ENCODE measurements at regions not wholly inside any gene's neighbourhood (a gene's known extent, or its start where the extent isn't known, plus 50 kb on each side); places are given as distances from the start of the nearest gene placed in this dataset.
"Not testable (repeated sequence)": the region's sequence is repeated elsewhere in the genome, so short reads cannot be mapped to it uniquely, and the experiment has no call there.

DNA sequence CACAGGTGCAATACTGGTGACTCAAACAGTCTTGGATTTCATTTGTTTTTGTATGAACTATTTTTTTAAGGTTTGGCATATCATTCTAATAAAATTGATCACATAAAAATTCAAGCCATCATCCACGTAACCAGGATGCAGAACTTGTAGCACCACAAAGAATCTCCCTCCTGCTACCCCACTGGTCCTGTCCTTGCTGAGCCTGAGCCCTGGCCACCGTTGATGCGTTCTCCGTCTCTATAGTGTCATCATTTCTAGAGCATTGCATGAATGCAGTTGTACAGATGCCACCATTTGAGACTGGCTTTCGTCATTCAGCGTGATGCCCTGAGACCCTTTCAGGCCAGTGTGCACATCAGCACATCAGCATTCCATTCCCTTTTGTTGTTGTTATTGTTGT lies 273.5 kb downstream of the TCERG1L start:
- no peaks in the 10 kb centered on the region for H4K20me1 ChIP-seq (ENCODE audit: insufficient read depth, low read length)
- no peaks in the 10 kb centered on the region for H3K27me3 ChIP-seq (ENCODE audit: low read depth, low read length)
- no peak overlapping the region for H3K4me2 ChIP-seq (ENCODE audit: low read length)
- no peaks in the 10 kb centered on the region for H3K4me1 ChIP-seq (ENCODE audit: low read length)
- H3K9ac ChIP-seq (ENCODE audit: low read length) = no peak overlapping the region
- H2AFZ ChIP-seq (ENCODE audit: low read depth, low read length) = no peak overlapping the region
- H3K79me2 ChIP-seq (ENCODE audit: low read length) = no peaks in the 10 kb centered on the region
- no peaks in the 10 kb centered on the region for H3K36me3 ChIP-seq (replicated peaks; ENCODE audit: low read depth, low read length)
- no peak overlapping the region for H3K27ac ChIP-seq (ENCODE audit: low read length)
- TF ChIP-seq EZH2phosphoT487 (IDR thresholded peaks at IDR 0.05; ENCODE audit: low read depth) = no peak
- TF ChIP-seq, protein P1, sequence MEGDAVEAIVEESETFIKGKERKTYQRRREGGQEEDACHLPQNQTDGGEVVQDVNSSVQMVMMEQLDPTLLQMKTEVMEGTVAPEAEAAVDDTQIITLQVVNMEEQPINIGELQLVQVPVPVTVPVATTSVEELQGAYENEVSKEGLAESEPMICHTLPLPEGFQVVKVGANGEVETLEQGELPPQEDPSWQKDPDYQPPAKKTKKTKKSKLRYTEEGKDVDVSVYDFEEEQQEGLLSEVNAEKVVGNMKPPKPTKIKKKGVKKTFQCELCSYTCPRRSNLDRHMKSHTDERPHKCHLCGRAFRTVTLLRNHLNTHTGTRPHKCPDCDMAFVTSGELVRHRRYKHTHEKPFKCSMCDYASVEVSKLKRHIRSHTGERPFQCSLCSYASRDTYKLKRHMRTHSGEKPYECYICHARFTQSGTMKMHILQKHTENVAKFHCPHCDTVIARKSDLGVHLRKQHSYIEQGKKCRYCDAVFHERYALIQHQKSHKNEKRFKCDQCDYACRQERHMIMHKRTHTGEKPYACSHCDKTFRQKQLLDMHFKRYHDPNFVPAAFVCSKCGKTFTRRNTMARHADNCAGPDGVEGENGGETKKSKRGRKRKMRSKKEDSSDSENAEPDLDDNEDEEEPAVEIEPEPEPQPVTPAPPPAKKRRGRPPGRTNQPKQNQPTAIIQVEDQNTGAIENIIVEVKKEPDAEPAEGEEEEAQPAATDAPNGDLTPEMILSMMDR (IDR thresholded peaks at IDR 0.05; ENCODE audit: low read depth, low read length) = no peak
- H3K9me3 ChIP-seq (ENCODE audit: insufficient read depth, low read length) = no peaks in the 10 kb centered on the region
- no peak overlapping the region for H3K4me3 ChIP-seq (ENCODE audit: low read length)

DNA sequence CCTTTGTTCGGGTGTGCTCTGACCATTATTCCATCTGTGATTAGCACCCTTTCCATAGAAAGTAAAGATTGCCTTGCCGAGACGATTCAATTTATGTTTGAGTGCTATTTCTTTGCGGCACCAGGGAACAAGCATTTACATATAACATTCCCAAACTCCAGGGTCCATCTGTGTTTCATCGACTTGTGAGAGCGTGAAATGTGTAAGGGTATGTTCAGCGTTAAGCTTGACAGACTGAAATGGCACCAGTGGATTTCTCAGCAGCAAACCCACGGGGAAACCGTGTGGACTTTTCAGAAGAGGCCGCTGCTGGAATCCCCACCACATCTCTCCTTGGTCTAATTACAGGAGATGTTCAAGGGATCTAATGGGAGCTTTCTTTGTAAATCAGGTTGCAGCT lies 270.5 kb downstream of the TCERG1L start:
- H3K4me1 ChIP-seq (ENCODE audit: low read length) = no peaks in the 10 kb centered on the region
- no peak overlapping the region for H3K9ac ChIP-seq (ENCODE audit: low read length)
- no peak overlapping the region for H2AFZ ChIP-seq (ENCODE audit: low read depth, low read length)
- no peak for TF ChIP-seq EZH2phosphoT487 (IDR thresholded peaks at IDR 0.05; ENCODE audit: low read depth)
- TF ChIP-seq, protein P1 (IDR thresholded peaks at IDR 0.05; ENCODE audit: low read depth, low read length) = no peak
- no peaks in the 10 kb centered on the region for H3K27me3 ChIP-seq (ENCODE audit: low read depth, low read length)
- no peak overlapping the region for H3K27ac ChIP-seq (ENCODE audit: low read length)
- no peaks in the 10 kb centered on the region for H4K20me1 ChIP-seq (ENCODE audit: insufficient read depth, low read length)
- no peaks in the 10 kb centered on the region for H3K79me2 ChIP-seq (ENCODE audit: low read length)
- no peaks in the 10 kb centered on the region for H3K36me3 ChIP-seq (replicated peaks; ENCODE audit: low read depth, low read length)
- no peak overlapping the region for H3K4me2 ChIP-seq (ENCODE audit: low read length)
- no peaks in the 10 kb centered on the region for H3K9me3 ChIP-seq (ENCODE audit: insufficient read depth, low read length)
- H3K4me3 ChIP-seq (ENCODE audit: low read length) = no peak overlapping the region

DNA sequence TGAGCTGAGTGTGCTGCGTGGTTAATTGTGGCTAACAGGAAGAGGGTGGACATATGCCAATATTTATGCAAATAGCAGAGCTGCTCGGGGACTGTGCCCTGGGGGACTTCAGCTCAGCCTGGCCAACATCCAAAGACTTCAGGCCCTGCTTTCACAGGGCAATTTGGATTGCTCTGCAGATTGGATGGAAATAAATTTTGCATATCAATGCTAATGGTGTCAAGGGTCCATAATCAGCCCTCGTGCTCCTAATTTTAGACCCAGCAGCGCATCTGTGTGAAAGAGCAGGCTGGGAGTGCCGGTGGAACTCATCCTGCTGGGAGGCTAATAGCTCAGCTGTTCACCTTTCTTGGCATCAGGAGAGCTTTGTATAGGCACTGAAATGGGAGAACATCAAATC lies 270.1 kb downstream of the TCERG1L start:
- no peak overlapping the region for H3K4me2 ChIP-seq (ENCODE audit: low read length)
- no peak overlapping the region for H3K4me3 ChIP-seq (ENCODE audit: low read length)
- H3K79me2 ChIP-seq (ENCODE audit: low read length) = no peaks in the 10 kb centered on the region
- TF ChIP-seq, protein P1 (IDR thresholded peaks at IDR 0.05; ENCODE audit: low read depth, low read length) = no peak
- no peak for TF ChIP-seq EZH2phosphoT487 (IDR thresholded peaks at IDR 0.05; ENCODE audit: low read depth)
- H2AFZ ChIP-seq (ENCODE audit: low read depth, low read length) = no peak overlapping the region
- H3K9ac ChIP-seq (ENCODE audit: low read length) = no peak overlapping the region
- no peak overlapping the region for H3K27ac ChIP-seq (ENCODE audit: low read length)
- no peaks in the 10 kb centered on the region for H3K36me3 ChIP-seq (replicated peaks; ENCODE audit: low read depth, low read length)
- no peaks in the 10 kb centered on the region for H4K20me1 ChIP-seq (ENCODE audit: insufficient read depth, low read length)
- no peaks in the 10 kb centered on the region for H3K9me3 ChIP-seq (ENCODE audit: insufficient read depth, low read length)
- no peaks in the 10 kb centered on the region for H3K4me1 ChIP-seq (ENCODE audit: low read length)
- no peaks in the 10 kb centered on the region for H3K27me3 ChIP-seq (ENCODE audit: low read depth, low read length)

DNA sequence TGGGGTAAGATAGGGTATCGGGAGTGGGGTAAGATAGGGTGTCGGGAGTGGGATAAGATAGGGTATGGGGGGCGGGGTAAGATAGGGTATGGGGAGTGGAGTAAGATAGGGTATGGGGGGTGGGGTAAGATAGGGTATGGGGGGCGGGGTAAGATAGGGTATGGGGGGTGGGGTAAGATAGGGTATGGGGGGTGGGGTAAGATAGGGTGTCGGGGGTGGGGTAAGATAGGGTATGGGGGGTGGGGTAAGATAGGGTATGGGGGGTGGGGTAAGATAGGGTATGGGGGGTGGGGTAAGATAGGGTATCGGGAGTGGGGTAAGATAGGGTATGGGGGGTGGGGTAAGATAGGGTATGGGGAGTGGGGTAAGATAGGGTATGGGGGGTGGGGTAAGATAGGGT lies 269.5 kb downstream of the TCERG1L start:
- not testable (repeated sequence) for H3K36me3 ChIP-seq (replicated peaks; ENCODE audit: low read depth, low read length); H3K4me3 ChIP-seq (ENCODE audit: low read length); H3K9ac ChIP-seq (ENCODE audit: low read length); H3K27ac ChIP-seq (ENCODE audit: low read length); H3K9me3 ChIP-seq (ENCODE audit: insufficient read depth, low read length); H4K20me1 ChIP-seq (ENCODE audit: insufficient read depth, low read length); H3K27me3 ChIP-seq (ENCODE audit: low read depth, low read length); H3K79me2 ChIP-seq (ENCODE audit: low read length); H2AFZ ChIP-seq (ENCODE audit: low read depth, low read length); H3K4me2 ChIP-seq (ENCODE audit: low read length); H3K4me1 ChIP-seq (ENCODE audit: low read length)

Measured in OCI-LY3 (cell line).